DMS114 treated with DMSO at 0.1 percent for 48 hours (cell line): ENCODE measurements at regions not wholly inside any gene's neighbourhood (a gene's known extent, or its start where the extent isn't known, plus 50 kb on each side); places are given as distances from the start of the nearest gene placed in this dataset.
"Not testable (repeated sequence)": the region's sequence is repeated elsewhere in the genome, so short reads cannot be mapped to it uniquely, and the experiment has no call there.

Experiments used
- DNase-seq: peaks from one replicate; lab custom pipeline; 2025; ENCODE audit not compliant: unreplicated experiment; lab: John Stamatoyannopoulos, UW

GRCh38 chr10:56298941-56299340, 62.1 kb downstream of the ZWINT start:
- no peak for DNase-seq

DNA sequence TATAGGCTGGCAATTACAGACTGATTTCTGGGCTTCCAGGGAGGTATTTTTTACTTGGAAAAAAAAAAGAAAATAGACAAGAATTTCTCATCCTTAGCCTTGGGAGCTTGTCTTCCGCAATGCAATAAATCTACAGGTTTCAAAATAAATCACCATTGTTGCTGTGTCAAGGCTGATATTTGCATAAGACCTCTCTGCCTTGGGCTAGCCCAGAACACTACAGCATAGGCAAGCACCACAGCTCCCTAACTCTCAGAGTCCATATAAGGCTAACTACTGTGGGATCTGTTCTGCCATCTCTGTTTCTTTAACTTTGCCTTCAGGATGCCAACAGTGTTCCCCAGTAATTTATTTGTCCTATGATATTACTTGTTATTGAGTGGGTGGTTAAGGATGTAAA, 64.4 kb downstream of the ZWINT start:
- no peak for DNase-seq

- no peak for DNase-seq
Measured at GRCh38 chr10:56288403-56288802, 72.7 kb downstream of the ZWINT start.

DNA sequence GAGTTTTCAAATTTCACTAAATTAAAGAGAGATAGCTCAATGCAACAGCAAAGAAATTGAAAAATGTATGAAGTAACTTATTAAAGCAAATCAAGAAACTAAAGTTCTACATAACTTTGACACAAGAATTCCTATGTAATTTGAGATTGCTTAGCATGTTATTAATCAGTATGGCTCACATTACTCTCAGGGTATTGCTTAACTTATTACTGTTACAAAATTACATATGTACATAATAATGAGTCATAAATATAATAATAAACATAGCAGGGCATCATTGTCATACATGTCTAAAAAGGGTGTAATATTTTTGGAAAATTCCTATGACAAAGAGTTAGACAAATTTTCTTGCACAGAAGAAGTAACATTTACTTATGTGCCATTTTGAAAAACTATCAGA, 75.0 kb downstream of the ZWINT start:
- no peak for DNase-seq

- DNase-seq: no peak
Measured at GRCh38 chr10:56279270-56279669, 81.8 kb downstream of the ZWINT start.

- DNase-seq: no peak
Measured at GRCh38 chr10:56269181-56269580, 91.9 kb downstream of the ZWINT start.

DNA sequence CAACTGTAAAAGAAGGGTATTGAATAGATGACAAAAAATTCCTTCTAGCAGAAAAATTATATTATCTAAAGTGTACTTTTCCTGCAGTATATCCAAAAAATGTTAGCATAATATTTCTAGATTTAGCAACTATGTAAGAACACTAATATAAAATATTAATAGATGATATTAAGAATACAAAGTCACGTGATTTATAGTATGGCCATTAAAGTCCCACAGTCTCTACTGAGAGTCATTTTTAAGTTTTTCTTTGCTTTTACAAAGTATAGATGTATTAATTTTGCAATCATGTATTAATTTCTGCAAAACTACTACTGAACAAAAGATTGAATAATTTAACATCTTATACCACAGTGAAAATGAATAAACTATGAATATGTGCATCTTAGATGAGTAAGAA, 94.9 kb downstream of the ZWINT start:
- no peak for DNase-seq

- no peak for DNase-seq
Measured at GRCh38 chr10:56258991-56259390, 102.1 kb downstream of the ZWINT start.

- DNase-seq: no peak
Measured at GRCh38 chr10:56258378-56258777, 102.7 kb downstream of the ZWINT start.

DNA sequence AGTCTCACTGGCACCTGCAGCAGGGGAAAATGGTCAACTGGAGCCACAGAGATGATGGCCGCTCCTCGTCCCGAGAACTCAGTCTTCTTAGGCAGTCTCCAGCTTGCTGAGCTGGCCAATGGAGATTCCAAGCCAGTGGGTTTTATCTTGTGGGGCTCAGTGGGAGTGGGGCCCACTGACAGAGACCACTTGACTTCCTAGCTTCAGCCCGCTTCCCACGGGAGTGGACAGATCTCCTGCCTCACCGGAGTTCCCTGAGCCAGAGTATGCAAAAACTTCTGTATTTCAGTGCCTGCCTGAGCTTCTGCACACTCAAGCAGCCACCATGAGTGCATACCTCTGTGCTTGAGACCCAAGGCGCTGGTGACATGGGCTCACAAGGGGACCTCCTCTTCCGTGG, 105.8 kb downstream of the ZWINT start:
- DNase-seq: no peak

- no peak for DNase-seq
Measured at GRCh38 chr10:56240471-56240870, 120.6 kb downstream of the ZWINT start.

- no peak for DNase-seq
Measured at GRCh38 chr10:56231436-56231835, 129.6 kb downstream of the ZWINT start.

DNA sequence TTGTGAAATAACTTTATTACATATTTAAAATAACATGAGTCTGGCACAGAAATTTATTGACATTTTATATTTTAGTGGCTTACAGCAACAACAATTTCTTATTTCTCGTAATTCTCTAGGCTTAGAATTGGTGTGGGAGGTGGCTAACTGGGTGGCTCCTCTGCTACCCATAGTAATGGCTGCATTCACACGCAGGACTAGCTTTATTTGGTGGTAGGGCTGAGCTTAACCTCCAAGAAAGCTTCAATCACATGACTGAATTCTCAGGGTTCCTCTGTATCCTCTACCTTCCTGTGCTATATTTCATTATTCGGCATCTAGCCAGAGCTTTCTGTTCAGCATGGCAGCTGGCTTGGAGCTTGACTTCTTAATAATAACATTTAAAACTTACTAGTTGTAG, 138.8 kb downstream of the ZWINT start:
- DNase-seq: no peak

DNA sequence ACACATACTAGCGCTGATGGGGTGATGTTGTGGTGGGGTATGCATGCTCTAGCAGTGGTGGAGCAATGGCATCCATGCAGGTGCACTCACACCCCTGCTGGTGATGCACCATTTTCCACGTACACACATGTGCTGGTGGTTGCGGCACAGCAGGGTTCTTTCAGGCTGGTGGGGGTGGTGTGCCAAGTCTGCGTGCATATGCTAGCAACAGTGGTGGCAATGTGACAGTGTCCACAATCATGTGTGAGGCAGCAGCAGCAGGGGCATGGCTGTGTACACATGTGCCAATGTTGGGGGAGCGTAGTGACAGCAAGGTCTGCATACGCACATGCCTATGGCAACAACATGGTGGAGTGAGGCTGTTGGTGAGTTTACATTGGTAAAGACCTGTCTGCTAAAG, 148.1 kb downstream of the ZWINT start:
- no peak for DNase-seq

DNA sequence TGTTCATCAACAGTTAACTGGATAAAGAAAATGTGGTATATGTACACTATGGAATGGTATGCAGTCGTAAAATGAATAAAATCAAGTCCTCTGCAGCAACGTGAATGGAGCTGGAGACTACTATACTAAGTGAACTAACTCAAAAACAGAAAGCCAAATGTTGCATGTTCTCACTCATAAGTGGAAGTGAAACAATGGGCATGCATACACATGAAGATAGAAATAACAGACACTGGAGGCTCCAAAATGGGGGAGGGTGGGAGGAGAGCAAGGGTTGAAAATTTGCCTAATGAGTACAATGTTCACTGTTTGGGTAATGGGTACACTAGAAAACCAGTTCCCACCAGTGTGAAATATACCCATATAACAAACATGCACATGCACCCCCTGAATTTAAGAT, 179.5 kb downstream of the ZWINT start:
- DNase-seq: no peak

DNA sequence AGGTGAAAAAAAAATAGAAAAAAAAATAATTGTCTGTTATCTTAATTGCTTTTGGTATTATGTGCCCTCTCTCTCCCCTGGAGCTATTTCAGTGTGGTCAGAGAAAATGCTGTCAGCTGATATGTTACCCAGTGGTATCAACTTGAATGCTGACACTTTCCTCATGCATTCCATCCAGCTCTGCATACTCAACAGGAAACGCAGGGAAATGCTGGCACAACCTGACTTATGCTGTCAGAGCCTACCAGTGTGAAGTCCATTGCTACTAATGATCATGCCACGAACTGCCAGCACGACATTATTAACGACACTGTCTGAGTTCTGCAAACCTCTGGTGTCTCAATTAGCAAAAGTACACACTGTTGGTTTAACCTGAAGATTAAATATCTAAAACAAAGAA, 182.8 kb downstream of the ZWINT start:
- no peak for DNase-seq

- not testable (repeated sequence) for DNase-seq
Measured at GRCh38 chr10:56155091-56155513, 206.0 kb downstream of the ZWINT start.

GRCh38 chr10:56146806-56147205, 214.3 kb downstream of the ZWINT start:
- DNase-seq: no peak

- no peak for DNase-seq
Measured at GRCh38 chr10:56142092-56142728, 218.8 kb downstream of the ZWINT start.

DNA sequence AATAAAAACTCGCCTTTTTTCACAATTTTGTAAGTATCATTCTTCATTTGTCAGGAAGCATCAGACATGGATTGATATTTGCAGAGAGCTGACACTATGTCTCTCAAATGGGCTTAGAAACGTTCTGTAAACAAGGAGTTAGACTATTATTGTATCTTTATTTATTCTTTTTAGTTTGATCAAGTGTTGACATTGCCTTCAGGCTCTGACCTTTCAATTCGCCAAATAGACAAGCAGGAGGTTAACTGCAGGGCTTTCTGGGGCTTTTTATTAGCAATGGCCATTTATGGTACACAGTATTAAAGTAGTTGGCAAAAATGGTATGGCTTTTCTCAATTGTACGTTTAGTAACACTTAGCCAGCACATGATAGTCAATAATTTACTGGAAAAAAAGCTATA, 221.7 kb downstream of the ZWINT start:
- DNase-seq: no peak

GRCh38 chr10:56135828-56136227, 225.2 kb downstream of the ZWINT start:
- no peak for DNase-seq

GRCh38 chr10:56123247-56123646, 237.8 kb downstream of the ZWINT start:
- no peak for DNase-seq

GRCh38 chr10:56116684-56117083, 244.4 kb downstream of the ZWINT start:
- DNase-seq: no peak

DNA sequence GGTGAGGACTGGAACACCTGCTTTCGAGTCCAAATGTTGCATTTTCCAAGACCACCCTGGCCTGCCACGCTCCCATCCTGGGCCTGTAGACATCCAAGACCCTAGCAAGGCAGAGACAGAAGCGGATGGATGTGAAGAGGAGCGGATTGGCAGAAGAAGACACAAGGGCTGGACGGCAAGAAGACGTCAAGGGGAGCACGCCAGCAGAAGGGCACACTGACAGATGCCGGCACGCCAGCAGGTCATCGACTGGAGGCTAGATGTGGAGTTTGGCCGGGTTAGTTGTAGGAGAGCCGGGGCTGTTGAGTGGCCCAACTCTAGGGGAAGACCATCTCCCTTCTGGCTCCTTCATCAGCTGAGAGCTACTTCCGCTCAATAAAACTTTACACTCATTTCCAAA, 251.6 kb downstream of the ZWINT start:
- no peak for DNase-seq
